Glutamatergic neuron (in vitro differentiated cells): ENCODE measurements at regions not wholly inside any gene's neighbourhood (a gene's known extent, or its start where the extent isn't known, plus 50 kb on each side); places are given as distances from the start of the nearest gene placed in this dataset.
"Not testable (repeated sequence)": the region's sequence is repeated elsewhere in the genome, so short reads cannot be mapped to it uniquely, and the experiment has no call there.

Experiments used
- DNase-seq: peaks from one replicate; pipeline ENCODE4 v3.0.0; 2022
- H3K27ac Mint-ChIP-seq: one replicate; pipeline ENCODE4 v1.8.0; 2020; ENCODE audit warnings: mild to moderate bottlenecking, mixed read lengths, inconsistent platforms; ENCODE audit not compliant: unreplicated experiment
- H3K27me3 Mint-ChIP-seq: one replicate; pipeline ENCODE4 v1.8.0; 2020; ENCODE audit warnings: mild to moderate bottlenecking, moderate library complexity, mixed read lengths, inconsistent platforms; ENCODE audit not compliant: unreplicated experiment
- H3K36me3 Mint-ChIP-seq: one replicate; pipeline ENCODE4 v1.8.0; 2020; ENCODE audit warnings: mild to moderate bottlenecking, mixed read lengths, inconsistent platforms; ENCODE audit not compliant: unreplicated experiment
- H3K4me1 Mint-ChIP-seq: one replicate; pipeline ENCODE4 v1.8.0; 2020; ENCODE audit warnings: mild to moderate bottlenecking, low read depth, mixed read lengths, inconsistent platforms; ENCODE audit not compliant: unreplicated experiment
- H3K4me3 Mint-ChIP-seq: one replicate; pipeline ENCODE4 v1.8.0; 2020; ENCODE audit warnings: mild to moderate bottlenecking, mixed read lengths, inconsistent platforms; ENCODE audit not compliant: unreplicated experiment
- H3K9me3 Mint-ChIP-seq: one replicate; pipeline ENCODE4 v1.8.0; 2020; ENCODE audit warnings: mild to moderate bottlenecking, moderate library complexity, mixed read lengths, inconsistent platforms; ENCODE audit not compliant: unreplicated experiment
- TF ChIP-seq, protein P1 (sequence below): fragments of 200-600 bp; sonication (generic); IDR thresholded peaks from one replicate; pipeline ENCODE4 v1.5.0; 2021; ENCODE audit not compliant: partially characterized antibody, unreplicated experiment

DNA sequence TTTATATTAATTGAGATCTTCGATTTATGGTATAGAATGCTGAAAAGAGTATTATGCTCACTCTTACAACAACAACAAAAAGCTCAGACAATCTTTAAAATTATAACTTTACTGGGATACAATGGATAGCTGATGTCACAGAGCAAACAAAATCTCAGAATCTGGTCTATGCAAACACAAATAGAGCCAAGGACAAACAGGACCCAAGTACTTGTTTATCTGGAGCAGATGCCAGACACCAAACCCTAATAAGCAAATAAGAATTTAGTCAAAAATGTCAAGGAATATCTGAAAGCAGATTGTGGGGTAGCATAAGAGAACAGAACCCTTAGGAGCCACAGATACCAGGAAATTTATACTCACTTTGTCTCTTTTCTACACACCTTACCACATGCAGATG lies 302.2 kb downstream of the CGGBP1 start:
- H3K9me3 Mint-ChIP-seq, result no peaks in the 10 kb centered on the region
- no peaks in the 10 kb centered on the region for H3K36me3 Mint-ChIP-seq
- no peaks in the 10 kb centered on the region for H3K27me3 Mint-ChIP-seq
- no peak overlapping the region for H3K4me3 Mint-ChIP-seq
- no peak for DNase-seq
- no peak overlapping the region for H3K27ac Mint-ChIP-seq
- TF ChIP-seq, protein P1, sequence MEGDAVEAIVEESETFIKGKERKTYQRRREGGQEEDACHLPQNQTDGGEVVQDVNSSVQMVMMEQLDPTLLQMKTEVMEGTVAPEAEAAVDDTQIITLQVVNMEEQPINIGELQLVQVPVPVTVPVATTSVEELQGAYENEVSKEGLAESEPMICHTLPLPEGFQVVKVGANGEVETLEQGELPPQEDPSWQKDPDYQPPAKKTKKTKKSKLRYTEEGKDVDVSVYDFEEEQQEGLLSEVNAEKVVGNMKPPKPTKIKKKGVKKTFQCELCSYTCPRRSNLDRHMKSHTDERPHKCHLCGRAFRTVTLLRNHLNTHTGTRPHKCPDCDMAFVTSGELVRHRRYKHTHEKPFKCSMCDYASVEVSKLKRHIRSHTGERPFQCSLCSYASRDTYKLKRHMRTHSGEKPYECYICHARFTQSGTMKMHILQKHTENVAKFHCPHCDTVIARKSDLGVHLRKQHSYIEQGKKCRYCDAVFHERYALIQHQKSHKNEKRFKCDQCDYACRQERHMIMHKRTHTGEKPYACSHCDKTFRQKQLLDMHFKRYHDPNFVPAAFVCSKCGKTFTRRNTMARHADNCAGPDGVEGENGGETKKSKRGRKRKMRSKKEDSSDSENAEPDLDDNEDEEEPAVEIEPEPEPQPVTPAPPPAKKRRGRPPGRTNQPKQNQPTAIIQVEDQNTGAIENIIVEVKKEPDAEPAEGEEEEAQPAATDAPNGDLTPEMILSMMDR, result no peak
- H3K4me1 Mint-ChIP-seq, result no peaks in the 10 kb centered on the region

DNA sequence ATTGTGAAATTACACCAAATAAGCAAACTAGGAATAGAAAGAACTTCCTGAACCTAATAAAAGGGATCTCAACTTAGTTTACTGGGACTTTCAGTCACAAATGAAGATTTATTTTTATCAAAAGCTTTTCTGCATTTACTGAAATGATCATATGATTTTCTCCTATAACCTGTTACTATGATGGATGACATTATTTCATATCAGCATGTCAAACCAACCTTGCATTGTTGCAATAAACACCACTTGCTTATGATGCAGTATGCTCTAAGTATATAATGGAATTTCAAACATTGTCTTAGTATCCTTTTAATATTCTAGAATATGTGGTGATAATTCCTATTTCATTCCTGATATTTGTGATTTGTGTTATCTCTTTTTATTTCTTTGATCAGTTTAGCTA lies 303.0 kb downstream of the CGGBP1 start:
- Mint-ChIP-seq H3K27me3 (no peaks in the 10 kb centered on the region), H3K9me3 (no peaks in the 10 kb centered on the region), H3K4me3 (no peak overlapping the region), H3K27ac (no peak overlapping the region), H3K4me1 (no peaks in the 10 kb centered on the region), H3K36me3 (no peaks in the 10 kb centered on the region)
- no peak for DNase-seq
- TF ChIP-seq, protein P1, result no peak

DNA sequence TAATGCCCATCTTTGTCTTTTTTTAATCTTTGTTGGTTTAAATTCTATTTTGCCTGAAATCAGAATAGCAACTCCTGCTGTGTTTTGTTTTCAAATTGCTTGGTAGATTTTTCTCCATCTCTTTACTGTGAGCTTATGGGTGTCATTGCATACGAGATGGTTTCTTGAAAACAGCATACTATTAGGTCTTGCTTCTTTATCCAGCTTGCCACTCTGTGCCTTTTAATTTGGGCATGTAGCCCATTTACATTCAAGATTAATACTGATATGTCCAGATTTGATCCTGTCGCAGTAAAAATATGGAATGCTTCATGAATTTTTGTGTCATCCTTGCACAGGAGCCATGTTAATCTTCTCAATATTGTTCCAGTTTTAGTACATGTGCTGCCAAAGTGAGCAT lies 316.6 kb downstream of the CGGBP1 start:
- H3K9me3 Mint-ChIP-seq, result peaks cover 4% of the 10 kb centered on the region

DNA sequence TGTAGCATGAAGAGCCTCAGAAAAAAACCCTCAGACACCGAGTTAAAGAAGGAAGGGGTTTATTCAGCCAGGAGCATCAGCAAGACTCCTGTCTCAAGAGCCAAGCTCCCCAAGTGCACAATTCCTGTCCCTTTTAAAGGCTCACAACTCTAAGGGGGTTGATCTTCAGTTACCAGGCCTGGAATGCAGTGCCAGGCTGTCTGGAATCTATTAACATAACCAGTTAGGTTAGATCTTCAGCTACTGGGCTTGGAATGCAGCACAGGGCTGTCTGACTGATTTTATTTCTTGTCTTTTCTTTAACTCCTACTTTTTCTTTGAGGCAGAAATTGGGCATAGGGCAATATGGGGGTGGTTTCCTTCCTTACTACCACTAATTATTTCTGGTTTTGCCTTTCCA lies 317.9 kb downstream of the CGGBP1 start:
- DNase-seq, H3K4me1 Mint-ChIP-seq, H3K9me3 Mint-ChIP-seq, H3K4me3 Mint-ChIP-seq, H3K27me3 Mint-ChIP-seq, H3K27ac Mint-ChIP-seq: not testable (repeated sequence)
- H3K36me3 Mint-ChIP-seq, result peaks cover 12% of the 10 kb centered on the region

More for the DNA sequence above, 316.6 kb downstream of the CGGBP1 start:
- H3K4me1 Mint-ChIP-seq, result peaks cover 2% of the 10 kb centered on the region
- no peak overlapping the region for H3K4me3 Mint-ChIP-seq
- H3K27ac Mint-ChIP-seq, result no peak overlapping the region
- peaks cover 3% of the 10 kb centered on the region for H3K27me3 Mint-ChIP-seq
- TF ChIP-seq, protein P1, result no peak
- DNase-seq, result no peak
- H3K36me3 Mint-ChIP-seq, result peaks cover 12% of the 10 kb centered on the region

DNA sequence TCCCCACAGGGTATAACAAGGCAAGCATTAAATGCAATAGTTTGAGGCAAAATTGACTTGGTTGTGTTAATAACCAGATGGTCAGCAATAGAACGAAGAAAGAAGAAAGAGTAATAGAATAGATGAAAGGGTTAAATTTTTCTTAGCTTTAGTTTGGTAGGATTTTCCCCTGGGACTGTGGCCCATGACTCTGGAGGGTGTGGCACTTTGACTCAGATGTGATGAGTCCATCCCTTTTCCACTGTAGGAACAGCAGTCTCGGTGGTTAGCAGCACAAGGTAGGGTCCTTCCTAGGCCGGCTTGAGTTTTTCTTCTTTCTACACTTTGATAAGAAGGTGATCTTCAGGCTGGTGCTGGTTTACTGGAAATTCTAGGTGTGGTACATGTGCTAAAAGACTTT lies 321.0 kb downstream of the CGGBP1 start:
- peaks cover 12% of the 10 kb centered on the region for H3K36me3 Mint-ChIP-seq
- H3K27ac Mint-ChIP-seq, H3K4me1 Mint-ChIP-seq, H3K4me3 Mint-ChIP-seq, DNase-seq, H3K9me3 Mint-ChIP-seq, H3K27me3 Mint-ChIP-seq: not testable (repeated sequence)

DNA sequence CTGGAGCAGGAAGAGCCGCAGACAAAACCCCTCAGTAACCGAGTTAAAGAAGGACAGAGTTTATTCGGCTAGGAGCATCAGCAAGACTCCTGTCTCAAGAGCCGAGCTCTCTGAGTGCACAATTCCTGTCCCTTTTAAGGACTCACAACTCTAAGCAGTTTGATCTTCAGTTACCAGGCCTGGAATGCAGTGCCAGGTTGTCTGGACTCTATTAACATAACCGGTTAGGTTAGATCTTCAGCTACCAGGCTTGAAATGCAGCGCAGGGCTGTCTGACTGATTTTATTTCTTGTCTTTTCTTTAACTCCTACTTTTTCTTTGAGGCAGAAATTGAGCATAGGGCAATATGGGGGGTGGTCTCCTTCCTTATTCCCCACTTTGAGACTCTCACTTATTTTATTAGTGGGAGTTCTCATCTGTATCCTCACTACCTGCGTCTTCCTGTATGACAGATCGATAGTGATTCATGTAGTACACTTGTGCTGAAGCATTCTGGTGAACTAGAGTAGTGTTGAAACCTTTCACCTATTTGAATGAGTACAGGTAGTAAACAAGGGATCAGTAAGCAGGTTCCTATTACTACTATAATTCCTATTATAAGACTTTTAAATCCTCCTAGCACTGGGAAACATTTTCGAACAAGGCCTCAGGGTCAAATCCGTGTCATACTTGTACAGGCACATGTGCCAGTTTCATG lies 325.0 kb downstream of the CGGBP1 start:
- Mint-ChIP-seq H3K27me3 (peaks cover 2% of the 10 kb centered on the region), H3K4me1 (peaks cover 3% of the 10 kb centered on the region), H3K27ac (no peak overlapping the region), H3K9me3 (no peaks in the 10 kb centered on the region), H3K4me3 (no peak overlapping the region), H3K36me3 (no peaks in the 10 kb centered on the region)
- TF ChIP-seq, protein P1, result no peak
- DNase-seq, result no peak
